Activated CD4-positive, CD25-positive, alpha-beta regulatory T cell treated with anti-CD3 and anti-CD28 coated beads, Interleukin-2, amount 50 U/mL, for 16 hours (primary cell): ENCODE measurements at regions not wholly inside any gene's neighbourhood (a gene's known extent, or its start where the extent isn't known, plus 50 kb on each side); places are given as distances from the start of the nearest gene placed in this dataset.

Experiments used
- DNase-seq: peaks from one replicate; pipeline ENCODE4 v3.0.0-alpha.2; 2020; ENCODE audit warnings: low read depth, low spot score

GRCh38 chr1:193634876-193635275 is 448.5 kb upstream of the B3GALT2 start:
- DNase-seq, result no peak

GRCh38 chr1:193634470-193634869 is 448.1 kb upstream of the B3GALT2 start:
- DNase-seq, result no peak

DNA sequence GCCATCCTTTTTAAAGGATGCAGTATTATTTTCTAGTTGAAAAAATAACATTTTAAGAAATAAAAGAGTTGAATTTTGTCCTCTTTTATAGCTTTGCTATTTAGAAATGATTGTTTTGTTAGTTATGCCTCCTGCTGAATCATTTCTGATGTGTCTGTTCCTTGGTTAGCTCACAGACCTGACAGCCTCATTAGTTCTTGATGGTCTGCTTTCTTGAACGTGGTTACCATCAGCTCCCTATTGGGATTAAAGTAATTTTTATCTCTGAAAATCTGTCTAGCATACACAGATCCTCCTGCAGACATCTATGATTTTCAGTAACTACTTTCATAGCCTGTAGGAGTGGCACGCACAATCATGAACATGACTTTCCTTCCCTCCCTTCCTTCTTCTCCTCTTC is 447.6 kb upstream of the B3GALT2 start:
- no peak for DNase-seq

DNA sequence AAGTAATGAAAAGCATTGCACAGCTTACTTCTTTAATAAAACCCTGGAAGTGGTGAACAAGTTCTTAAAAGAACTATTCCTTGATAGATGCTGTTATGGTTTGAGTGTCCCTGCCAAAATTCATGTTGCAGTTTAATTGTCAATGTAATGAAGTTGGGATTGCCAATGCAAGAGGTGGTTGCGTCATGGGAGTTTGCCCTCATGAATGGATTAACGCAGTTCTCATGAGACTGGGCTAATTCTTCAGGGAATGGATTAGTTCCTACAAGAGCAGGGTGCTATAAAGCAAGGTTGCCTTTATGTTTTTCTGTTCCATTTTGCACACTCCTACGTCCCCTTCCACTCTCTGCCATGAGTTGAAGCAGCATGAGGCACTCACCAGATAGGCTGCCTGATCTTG is 446.7 kb upstream of the B3GALT2 start:
- DNase-seq, result no peak

- no peak for DNase-seq
Measured at GRCh38 chr1:193631306-193631705, 444.9 kb upstream of the B3GALT2 start.

DNA sequence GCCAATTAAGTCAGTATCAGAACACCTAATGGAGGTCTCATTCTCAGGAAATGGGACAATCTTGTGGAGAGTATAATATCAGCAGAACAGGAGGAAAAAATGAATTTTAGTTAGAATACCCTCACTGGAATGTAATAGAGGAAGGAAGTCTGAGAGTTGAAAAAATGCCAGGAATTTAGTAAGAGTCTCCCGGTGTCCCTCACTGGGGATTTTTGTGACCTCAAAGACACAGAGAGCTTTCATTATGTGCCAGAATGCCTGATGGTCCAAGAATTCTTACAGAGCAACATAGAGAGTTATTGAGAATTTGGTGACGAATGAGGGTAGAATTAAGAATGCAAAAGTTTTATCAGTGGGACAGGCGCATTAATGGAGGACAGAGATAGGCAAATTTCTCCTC is 443.5 kb upstream of the B3GALT2 start:
- no peak for DNase-seq

GRCh38 chr1:193626695-193627094 is 440.3 kb upstream of the B3GALT2 start:
- no peak for DNase-seq

GRCh38 chr1:193625255-193625654 is 438.8 kb upstream of the B3GALT2 start:
- DNase-seq, result no peak

DNA sequence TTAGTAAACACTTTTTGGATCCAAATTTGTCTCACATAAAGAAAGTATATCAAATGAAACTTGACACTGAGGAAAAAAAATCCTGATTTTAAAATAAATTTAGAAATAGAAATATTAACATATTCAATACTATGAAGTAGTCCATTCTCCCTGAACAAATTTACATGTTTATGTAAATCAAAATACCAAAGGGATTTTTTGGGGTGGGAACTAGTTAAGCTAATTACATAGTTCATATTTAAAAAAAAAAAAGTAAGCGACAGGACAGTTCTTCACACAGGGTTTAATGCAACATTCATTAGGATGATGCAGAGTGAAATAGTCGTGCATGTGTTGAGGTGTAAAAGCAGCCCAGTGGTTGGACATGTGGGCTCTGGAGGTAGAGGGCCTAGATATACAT is 433.5 kb upstream of the B3GALT2 start:
- DNase-seq, result no peak

GRCh38 chr1:193614817-193615216 is 428.4 kb upstream of the B3GALT2 start:
- no peak for DNase-seq

DNA sequence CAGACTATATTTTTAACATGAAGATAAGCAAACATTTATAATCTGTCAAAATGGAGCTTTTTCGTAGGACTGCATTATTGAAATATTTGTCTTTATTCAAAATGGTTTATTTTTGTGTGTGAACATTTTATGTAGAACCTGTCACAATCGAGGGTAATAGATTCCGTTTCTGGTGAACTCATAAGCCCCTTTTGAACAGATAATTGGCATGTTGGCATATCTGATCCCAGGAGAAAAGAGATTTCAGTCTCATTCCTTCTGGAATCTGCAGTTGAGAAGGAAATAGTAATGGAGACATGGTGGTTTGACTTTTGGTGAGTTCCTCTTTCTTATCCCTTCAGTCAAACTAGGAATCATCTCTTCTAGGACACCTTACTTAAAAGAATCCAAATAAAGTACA is 427.9 kb upstream of the B3GALT2 start:
- DNase-seq, result no peak

GRCh38 chr1:193613041-193613440 is 426.6 kb upstream of the B3GALT2 start:
- DNase-seq, result no peak

- no peak for DNase-seq
Measured at GRCh38 chr1:193609592-193609991, 423.2 kb upstream of the B3GALT2 start.

GRCh38 chr1:193607787-193608186 is 421.4 kb upstream of the B3GALT2 start:
- DNase-seq, result no peak

DNA sequence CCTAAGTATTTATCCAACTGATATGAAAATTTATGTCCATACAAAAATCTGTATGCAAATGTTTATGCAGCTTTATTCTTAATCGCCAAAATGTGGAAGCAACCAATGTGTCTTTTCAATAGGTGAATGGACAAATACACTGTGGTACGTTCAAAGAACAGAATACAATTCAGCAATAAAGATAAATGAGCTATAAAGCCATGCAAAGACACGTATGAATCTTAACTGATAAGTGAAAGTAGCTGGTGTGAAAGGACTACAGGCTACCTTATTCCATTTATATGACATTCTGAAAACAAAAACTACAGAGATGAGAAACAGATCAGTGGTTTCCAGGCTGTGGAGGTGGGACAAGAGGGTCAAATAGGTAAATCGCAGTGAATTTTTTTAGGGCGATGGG is 419.6 kb upstream of the B3GALT2 start:
- DNase-seq, result no peak

DNA sequence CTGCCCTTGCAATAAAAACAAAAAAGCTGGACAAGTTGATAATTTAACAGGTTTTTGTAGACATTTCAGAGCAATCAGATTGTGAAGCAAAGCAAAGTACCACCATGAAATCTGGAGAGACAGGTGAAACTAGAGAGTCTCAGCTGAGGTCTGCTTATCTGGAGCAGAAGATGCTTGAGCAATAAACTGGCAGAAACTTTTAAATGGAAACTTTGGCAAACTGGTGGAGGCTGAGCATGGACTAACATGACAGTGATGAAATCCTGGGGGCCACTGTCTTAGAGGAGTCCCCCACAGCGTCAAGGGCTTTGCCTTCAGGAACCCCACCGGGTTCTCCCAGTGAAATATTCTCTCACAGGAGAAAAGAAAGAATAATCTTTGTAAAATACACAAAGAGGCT is 416.3 kb upstream of the B3GALT2 start:
- DNase-seq, result no peak

GRCh38 chr1:193593147-193593885 is 406.9 kb upstream of the B3GALT2 start:
- DNase-seq, result no peak

- no peak for DNase-seq
Measured at GRCh38 chr1:193592317-193592716, 405.9 kb upstream of the B3GALT2 start.

DNA sequence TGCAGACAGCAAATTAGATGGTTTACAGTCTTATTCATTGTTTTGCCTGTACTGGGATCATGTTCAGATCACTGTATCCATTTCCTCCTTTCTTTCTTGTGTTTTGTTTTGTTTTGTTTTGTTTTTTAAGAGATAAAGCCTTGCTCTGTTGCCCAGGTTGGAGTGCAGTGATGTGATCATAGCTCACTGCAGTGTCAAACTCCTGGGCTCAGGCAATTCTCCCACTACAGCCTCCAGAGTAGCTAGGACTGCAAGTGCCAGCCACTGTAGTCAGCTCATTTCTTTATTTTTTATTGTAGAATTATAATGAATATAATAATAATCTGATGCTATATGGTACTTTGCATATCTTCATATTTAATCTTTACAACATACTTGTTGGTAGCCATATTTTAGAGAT is 403.7 kb upstream of the B3GALT2 start:
- DNase-seq, result no peak

DNA sequence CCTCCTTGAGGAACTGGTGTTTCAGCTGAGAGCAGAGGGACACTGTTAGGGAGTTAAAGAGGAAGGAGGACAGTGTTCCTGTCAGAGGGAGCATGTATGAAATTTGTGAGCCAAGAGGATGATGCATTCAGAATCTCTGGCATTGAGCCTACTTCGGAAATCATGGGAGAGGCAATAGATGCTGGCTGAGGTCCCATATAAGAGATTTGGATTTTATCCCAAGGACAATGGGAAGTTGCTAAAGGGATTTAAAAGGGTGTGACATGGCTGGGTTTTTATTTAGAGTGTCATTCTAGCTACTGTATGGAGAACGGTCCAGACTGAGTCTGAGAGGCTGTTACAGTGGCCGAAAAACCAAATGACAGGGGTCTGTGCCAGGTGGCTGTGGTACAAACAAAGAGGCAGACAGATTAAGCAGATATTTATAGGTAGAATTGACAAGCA is 403.2 kb upstream of the B3GALT2 start:
- no peak for DNase-seq

GRCh38 chr1:193588311-193589082 is 402.1 kb upstream of the B3GALT2 start:
- no peak for DNase-seq

DNA sequence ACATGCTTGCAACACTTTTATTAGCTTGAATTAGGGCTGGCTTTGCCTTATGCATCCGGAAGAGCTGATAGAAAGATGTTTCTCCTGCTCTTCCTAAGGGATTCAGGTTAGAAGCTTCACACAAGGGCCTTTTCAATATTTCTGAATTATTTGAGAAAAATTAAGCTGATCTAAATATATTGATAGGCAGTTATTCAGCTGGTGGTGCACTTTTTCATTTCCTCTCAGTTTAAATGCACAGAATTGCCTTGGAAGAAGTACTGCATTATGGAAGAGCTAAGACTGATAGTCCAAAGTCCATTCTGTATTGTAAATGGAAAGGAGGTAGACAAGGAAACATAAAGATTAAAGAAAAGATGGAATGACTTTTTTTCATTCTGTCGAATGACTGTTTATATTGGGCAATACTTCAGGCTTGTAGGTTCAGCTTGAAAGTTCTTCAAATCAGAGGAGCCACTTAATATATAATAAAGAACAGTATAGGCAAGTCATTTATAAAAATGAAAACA is 398.4 kb upstream of the B3GALT2 start:
- no peak for DNase-seq

DNA sequence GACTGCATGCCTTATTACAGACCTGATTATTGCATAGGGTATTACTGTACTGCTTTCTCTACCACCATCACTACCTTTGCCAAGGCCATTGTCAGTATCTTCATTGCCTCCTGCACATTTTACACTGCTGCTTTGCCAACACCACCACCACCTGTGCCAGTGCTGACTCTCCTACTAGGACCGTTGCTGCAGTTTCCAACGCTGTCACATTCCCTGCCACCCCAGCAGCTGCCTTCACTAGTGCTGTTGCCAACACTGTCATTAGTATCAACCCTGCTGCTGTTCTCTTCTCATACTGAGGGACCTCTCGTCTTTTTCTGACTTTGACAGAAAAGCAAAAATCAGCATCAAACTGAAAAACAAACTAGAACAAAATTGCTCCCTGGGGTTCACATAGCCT is 394.9 kb upstream of the B3GALT2 start:
- no peak for DNase-seq
